Hematopoietic multipotent progenitor cell treated with erythropoietin and hydrocortisone succinate and interleukin-3 and kit ligand, for 17 days (in vitro differentiated cells): ENCODE measurements at regions not wholly inside any gene's neighbourhood (a gene's known extent, or its start where the extent isn't known, plus 50 kb on each side); places are given as distances from the start of the nearest gene placed in this dataset.
"Not testable (repeated sequence)": the region's sequence is repeated elsewhere in the genome, so short reads cannot be mapped to it uniquely, and the experiment has no call there.

Source experiments
- DNase-seq: peaks from one replicate; pipeline ENCODE4 v3.0.0-alpha.2; 2015; ENCODE audit warnings: low spot score

DNA sequence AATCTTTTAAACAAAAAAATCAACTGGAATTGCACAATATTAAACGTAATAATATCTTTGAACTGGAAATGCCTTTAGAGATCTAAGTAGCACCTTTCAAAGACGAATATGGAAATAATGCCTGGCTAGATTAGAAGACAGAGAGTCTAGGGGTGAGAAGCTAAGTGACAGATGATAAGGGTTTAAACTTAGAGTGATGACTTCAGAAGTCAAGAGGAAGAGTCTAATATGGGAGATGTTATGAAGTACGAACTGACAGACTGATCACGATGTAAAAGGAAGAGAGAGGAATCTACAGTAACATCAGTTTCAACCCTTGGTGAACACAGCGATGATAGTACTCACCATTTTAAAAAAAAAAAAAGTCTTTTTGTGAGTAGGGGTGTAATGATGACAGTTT lies 57.9 kb downstream of the HINT1 start:
- no peak for DNase-seq

DNA sequence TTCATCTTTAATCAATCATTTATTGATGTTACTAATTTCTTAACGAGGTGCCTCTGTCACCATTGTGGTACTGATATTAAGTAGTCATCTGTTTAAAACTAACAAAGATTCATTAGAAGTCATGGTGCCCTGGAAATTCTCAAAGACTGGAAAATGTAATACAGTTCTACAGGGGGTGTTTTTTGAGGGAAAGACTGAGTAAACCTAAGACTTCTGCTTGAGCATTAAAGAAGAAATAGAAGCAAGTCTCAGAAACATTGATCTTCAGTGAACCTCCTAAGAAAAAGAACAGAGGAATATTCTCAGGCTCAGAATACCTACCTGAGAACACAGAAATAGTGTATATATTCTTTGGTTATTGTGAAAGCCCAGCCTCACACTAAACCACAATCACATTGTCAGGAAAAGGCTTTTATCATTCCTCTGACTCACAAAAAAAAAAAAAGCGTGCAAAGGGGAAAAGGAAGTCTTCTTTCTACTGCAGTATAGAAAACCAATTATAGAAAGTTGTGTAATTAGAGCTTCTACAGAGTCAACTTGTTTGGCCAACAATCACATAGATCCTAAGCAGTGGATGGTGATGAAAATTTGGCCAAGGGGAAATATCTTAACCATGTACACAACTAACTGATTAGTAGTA lies 60.8 kb downstream of the HINT1 start:
- DNase-seq = no peak

DNA sequence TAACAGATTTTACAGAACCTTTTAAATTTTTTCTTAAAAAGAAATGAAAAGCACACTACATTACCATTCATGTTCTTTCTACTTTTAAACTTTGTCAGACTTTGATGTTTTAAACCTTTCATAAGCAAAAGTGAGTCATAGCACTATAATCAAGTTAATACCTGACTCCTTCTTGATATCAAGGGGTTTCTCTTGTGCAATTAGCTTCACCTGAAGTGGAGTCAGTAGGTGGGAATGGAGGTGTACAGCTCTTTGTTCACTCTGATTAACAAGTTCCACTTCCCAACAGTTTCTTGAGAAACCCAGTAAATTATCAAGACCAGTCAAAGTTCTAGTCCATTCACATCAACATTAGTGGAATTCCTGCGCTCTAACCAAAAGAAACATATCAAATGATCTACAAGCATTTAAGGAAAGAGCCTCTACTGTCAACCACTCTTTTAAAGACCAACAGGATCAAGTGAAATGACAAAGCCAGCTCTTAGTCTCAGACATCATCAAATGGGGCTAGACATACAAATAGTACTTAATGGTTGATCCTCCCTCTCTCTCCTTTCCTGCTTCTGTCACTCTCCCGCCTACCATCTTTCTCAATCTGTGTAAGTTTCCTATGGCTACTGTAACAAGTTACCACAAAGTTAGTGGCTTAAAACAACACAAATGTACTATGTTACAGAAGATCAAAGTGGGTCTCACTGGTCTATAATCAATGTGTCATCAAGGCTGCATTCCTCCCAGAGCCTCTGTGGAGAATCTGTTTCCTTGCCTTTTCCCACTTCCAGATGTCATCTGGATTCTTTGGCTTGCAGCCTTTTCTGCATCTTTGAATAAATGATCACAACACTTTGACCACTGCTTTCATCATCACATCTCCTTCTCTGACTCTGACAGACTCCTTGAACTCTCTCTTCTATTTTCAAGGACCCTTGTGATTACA lies 68.0 kb downstream of the HINT1 start:
- no peak for DNase-seq

DNA sequence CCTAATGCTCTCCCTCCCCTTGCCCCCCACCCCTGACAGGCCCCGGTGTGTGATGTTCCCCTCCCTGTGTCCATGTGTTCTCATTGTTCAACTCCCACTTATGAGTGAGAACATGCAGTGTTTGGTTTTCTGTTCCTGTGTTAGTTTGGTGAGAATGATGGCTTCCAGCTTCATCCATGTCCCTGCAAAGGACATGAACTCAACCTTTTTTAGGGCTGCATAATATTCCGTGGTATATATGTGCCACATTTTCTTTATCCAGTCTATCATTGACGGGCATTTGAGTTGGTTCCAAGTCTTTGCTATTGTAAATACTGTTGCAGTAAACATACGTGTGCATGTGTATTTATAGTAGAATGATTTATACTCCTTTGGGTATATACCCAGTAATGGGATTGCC lies 69.5 kb downstream of the HINT1 start:
- not testable (repeated sequence) for DNase-seq

DNA sequence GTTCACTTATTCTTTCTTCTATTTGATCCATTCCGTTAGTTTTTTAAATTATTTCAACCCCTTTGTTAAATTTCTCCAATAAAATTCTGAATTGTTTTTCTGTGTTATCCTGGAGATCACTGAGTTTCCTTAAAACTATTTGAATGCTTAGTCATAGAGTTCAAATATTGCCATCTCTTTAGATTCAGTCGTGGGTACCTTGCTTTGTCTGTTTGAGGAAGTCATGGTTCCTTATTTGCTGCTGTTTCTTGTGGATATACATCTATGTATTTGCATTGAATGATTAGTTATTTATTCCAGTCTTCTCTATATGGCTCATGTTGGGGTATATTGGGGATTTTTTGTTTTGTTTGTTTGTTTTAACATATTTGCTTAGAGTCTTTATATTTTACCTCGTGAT lies 80.6 kb downstream of the HINT1 start:
- no peak for DNase-seq

DNA sequence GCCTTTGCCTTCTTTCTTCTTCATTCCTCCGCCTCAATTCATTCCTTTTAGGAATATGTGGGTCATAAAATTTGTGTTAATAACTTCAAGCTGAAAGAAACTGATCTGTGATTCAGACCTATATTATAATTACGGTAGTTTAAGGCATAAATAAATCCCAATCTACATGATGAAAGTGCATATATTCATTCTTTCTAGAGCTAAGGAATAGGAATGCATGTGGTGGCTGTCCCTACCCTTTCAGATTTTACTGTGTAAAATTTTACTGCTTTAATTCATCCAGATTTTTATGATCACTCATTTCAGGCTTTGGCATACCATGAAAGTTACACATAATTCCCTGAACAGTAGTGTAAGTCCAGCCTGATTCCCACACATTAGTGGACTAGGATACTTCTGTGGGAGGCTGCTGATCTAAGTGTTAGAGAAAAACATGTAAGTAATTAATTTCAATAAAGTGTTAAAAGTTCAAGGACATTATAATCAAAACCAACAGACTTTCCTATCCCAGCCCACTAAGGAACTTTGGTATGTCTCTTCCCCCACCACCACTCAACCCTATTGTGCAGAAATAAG lies 83.1 kb downstream of the HINT1 start:
- no peak for DNase-seq

DNA sequence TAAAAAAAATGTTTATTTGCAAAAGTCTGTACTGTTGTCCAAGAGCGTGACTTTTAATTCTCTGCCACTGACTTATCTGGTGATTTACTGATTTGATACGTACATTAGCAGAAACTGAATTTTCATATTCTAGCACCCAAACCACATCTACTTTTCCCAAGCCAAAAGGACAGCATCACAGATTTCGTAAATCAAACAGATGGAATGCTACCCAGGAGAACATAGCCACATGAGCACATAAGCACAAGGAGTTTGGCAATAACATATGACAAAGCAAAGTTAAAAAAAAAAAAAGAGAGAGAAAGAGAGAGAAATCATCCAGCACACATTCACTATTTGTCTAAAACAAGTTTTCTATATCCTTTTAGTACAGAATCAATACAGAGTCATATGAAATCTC lies 83.7 kb downstream of the HINT1 start:
- DNase-seq = no peak

DNA sequence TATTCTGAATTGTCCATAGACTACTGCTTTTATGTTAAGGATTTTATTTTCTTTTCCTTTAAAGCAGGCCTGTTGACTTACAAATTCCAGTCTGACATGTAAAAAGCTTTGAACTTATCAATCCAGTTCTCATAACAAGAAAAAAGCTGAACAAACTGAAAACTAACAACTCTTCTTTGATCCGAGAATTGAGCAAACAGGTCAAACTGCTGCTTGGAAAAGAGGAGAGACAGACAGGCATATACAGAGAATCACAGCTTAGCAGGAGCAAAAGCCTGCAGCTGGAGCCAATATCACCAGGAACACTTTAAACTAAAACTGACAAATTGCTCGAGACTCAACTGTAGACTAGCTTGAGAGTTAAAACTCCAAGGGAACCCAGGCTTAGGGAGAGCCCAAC lies 85.8 kb downstream of the HINT1 start:
- no peak for DNase-seq

DNA sequence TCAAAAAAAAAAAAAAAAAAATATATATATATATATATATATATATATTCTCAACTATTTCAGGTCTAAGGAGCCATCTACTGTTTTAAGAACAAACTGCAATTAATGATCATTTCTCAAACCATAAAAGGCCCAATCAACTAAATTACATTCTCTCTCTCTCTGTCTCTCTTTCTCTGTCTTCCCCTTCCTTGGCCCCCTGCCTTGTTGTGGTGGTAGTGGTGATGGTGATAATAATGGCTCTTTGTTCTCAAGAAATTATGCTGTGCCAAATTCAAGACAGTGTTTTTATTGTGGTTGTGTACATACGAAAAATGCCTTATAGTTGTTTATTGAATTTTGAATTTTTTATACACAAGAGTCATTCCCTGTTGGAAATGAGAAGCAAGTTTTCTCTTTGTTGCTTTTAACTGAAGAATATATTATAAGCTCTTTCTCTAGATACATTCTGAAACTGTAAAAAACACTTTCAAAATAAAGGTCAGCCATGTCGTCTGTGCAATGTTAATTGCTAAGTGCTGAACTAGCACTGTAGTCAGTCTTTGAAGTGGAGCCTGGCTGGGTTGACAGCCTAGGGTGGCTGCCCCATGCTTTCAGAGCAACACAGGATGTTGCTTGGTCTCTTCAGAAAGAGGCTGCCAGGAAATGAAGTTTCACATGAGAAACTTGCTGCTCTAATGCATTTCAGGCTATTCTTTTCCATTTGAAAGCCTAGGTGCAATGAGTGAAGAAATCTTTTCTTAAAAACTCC lies 96.0 kb downstream of the HINT1 start:
- DNase-seq = no peak

DNA sequence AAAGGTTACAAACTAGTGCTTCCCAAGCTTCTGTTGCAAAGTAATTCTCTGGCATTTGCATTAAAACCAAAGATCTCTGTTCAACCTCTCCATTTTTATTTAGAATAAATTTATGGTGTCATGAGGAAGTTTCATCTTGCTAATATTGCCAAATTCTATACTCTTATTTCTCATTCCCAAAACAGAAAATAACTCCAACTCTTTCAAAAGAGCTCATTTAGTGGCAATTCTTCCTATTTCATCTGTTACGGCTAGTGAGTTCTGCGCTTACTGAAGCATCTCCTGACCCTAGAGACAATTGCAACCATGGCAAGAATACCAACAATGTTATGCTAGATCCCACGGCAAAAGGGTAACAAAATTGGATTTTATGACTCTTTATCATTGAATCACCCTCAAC lies 97.0 kb downstream of the HINT1 start:
- DNase-seq = no peak

DNA sequence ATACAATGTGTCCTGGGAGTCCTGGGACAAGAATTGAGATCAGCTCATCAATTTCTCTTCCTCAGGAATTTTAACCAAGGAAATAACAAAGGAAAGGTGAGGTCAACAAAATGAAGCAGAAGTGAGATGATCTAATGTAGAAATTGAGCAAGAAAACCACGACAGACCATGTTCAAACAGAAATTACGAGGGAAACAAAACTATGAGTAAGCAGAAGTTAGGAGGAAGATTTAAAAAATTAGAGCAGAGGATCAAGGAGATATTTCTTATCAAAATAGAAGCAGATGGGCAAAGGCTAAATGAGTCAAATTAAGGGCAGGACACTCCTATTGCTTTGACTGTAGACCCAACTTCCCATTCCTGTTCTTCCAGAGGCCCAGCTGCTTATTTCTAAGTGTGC lies 97.4 kb downstream of the HINT1 start:
- no peak for DNase-seq

DNA sequence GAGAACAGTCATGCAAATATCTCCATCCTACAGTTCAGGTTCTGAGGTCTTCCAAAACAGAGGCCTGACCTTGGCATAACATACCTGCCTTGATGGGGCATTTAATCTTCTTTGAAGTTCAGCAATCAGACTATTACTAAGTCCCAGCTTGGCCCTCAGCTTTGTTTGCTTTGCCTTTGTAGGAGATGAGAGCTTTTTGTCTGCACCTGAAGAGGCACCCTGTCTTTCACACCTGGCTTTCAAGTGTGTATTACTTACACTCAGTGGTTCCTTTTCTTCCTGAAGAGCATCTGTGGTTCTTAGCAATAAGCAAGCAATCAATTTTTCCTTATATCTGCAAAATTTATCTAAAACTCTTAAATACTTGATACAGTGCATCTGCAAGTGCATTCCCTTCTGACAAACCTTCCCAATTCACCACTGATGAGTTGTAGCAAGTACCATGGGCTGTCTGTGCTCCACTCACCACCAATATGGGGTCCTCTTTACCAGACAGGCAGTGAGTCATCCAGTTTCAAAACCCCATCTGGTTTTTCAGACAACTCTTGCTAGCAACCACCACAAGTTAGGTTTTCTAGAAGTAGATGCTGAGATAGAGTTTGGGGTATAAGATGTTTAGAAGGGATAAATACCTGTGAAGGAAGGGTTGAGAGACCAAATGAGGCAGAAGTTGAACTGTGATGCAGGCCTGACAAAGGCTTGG lies 100.2 kb downstream of the HINT1 start:
- no peak for DNase-seq

DNA sequence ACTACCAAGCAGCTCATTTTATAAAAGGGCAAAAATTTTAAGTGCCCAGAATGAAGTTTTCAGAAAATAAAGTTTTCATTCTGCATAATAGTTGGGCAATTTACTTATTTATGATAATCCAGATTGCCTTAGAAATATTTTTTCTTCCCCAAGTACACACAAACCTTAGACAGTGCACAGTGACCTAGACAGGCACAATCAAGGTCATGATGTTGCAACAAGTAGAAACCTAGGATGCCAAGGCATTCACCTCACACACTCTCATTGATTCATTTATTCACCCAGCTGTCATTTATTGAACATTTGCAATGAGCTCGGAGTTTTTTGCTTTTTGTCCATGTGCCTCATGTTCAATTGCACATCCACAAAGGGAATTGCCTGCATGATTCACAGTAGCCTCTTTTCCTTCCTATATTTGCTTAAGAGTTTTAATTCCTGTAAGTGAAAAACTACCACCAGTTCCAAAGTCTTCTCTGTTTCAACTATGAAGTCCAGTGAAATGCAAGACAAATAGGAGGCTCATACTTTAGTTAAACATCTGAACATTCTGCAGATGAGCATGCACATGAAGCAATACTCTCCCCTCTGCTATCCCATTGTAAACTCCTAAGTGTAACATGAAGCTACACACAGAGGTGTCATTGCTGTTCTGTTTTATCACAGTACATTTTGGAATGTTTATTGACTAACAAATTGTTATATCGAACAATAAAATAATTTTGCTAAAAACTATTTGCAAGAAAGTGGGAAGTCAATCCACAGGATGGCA lies 122.9 kb downstream of the HINT1 start:
- no peak for DNase-seq

DNA sequence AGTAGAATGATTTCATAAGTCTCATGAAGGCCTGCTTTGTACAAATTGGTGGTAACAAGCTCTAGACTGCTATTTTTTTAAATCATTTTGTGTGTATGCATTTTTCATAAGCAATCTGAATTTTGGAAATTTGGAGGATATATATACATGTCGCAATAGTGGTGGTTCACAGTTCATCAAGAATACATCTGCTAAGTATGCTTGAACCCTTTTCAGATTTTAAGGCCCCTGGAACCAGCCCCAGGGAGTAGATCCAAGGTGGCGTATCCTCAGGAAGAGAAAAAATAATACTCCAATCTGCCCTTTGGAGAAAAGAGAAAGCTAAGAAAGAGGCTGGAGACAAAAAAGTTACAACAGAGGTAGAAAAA lies 141.6 kb downstream of the HINT1 start:
- no peak for DNase-seq

DNA sequence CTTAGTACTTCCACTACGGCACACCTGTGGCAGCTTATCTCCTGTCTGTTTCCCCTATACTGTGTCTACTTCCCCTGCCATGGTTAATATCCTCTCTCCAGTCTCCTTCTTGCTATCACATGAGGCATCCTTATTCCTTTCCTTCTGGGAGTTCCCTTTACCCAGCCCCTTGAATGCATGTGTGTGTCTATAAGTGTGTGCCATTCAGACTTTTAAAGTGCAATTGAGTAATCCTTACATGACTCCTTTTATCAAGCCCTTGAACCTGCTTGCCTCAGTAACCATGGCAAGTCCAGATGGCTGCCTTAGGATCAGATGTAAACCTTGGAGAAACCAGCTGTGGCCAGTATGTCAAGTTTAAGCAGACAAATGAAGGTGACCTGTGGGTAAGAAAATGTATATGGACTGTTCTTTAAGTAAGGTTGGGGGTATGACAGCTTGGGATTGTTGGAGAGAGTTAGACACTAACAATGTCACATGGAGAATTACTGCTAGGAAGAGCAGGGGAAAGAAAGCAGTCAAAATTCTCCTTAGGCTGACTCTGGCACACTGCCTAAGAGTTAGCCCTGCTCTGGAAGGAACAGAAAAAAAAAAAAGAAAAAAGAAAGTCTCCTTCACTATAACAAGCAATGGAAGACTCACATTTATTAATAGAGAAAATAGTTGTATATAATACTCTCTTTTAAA lies 142.1 kb downstream of the HINT1 start:
- DNase-seq = no peak

DNA sequence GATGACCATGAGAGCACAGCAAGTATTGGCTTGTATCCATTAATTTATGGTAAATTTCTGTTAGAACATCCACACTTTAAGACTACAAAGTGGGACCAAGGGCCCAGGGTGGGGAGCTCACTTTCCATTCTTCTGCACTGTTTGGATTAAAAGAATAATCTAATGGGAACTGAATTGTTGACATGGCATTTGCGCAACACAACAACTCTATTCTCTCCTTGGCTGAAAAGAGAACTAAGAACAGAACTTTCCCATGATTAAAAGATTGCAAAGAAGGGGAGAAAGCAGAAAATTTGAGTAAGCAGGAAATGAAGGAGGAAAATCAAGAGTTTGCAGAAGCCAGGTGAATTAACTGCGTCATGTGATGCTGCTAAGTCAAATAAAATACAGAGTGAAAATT lies 143.4 kb downstream of the HINT1 start:
- no peak for DNase-seq

DNA sequence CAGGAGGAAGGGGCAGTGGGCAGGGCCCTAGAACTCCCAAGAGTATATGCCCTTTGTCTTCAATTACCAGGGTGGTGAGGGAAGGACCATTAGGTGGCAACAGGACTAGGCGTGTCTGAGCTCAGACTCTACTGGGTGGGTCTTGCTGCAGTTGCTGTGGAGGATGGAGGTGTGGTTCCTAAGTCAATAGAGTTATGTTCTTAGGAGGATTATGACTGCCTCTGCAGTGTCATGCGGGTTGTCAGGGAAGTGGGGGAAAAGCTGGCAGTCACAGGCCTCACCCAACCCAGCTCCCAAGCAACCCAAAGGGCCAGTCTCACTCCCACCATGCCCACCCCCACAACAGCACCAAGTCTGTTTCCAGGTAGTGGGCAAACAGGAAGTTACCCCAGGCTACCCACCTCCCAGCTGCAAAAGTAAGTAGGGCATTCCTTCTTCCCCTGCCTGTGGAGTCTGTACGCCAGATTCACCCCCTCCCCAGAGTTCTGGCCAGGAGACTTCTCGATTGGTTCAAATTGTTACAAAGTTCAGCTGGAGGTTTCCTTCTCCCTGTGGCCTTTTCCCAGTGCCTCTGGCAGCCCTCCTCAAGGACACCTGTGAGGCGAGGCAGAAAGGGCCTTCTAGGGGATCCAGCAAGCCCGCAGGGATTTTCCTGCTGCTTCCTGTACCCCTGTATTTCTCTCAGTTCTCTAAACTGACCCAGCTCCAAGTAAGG lies 145.3 kb downstream of the HINT1 start:
- no peak for DNase-seq

DNA sequence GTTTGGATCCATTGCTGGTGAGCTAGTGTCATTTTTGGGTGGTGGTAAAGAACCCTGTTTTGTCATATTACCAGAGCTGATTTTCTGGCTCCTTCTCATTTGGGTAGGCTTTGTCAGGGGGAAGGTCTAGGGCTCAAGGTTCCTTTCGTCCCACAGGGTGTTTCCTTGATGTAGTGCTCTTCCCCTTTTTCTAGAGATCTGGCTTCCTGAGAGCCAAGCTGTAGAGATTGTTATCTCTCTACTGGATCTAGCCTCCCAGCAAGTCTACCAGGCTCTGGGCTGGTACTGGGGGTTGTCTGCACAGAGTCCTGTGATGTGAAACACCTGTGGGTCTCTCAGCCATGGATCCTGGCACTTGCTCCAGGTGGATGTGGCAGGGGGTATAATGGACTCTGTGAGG lies 145.9 kb downstream of the HINT1 start:
- no peak for DNase-seq

DNA sequence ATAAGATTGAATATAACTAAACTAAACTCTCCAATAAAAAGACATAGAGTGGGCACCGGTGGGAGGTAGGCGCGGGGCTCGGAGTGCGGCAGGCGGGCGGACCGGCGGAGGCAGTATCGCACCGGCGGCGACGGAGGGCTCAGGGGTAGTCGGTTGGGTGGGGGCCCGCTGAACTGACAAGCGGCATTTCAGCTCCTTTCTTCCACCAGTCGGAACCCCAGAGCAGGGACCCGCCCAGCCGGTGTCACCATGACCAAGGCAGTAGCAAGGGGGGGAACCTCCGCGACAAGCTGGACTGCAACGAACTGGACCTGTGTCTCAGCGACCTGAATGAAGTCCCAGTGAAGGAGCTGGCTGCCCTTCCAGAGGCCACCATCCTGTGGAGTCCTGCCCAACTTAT lies 156.7 kb downstream of the HINT1 start:
- no peak for DNase-seq
